LHCN-M2 (cell line): ENCODE measurements at regions not wholly inside any gene's neighbourhood (a gene's known extent, or its start where the extent isn't known, plus 50 kb on each side); places are given as distances from the start of the nearest gene placed in this dataset.
A peak's percentile ranks its signal among the peaks of the same experiment; 100 is the strongest.

ENCODE experiments used
- DNase-seq: peaks from one replicate; pipeline ENCODE4 v3.0.0-alpha.2; 2012; ENCODE audit warnings: low read depth

- no peak for DNase-seq
Observed at GRCh38 chr7:47664650-47665195, 82.8 kb upstream of the TNS3 start.

DNA sequence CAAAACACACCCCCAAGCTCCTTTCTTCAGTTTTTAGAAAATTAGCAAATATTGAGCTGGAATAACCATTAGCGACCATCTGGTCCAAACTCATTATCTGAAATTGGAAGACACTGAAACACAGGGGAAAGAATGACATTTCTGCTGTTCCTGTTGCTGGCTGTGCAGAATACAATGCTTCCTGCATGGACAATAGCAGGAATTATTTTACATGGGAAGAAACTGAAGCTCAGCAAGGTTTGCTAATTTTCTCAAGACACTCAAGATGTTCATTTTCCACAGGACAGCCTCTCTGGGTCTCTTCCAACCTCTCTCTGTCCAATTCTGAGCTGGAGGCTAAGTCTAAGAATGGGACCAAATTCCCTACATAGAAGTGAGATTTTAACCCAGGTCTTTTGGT lies 81.9 kb upstream of the TNS3 start:
- DNase-seq = no peak

GRCh38 chr7:47663213-47663612 lies 81.3 kb upstream of the TNS3 start:
- DNase-seq = no peak

- DNase-seq = no peak
Observed at GRCh38 chr7:47661051-47661714, 79.3 kb upstream of the TNS3 start.

- DNase-seq = no peak
Observed at GRCh38 chr7:47659664-47660462, 78.0 kb upstream of the TNS3 start.

DNA sequence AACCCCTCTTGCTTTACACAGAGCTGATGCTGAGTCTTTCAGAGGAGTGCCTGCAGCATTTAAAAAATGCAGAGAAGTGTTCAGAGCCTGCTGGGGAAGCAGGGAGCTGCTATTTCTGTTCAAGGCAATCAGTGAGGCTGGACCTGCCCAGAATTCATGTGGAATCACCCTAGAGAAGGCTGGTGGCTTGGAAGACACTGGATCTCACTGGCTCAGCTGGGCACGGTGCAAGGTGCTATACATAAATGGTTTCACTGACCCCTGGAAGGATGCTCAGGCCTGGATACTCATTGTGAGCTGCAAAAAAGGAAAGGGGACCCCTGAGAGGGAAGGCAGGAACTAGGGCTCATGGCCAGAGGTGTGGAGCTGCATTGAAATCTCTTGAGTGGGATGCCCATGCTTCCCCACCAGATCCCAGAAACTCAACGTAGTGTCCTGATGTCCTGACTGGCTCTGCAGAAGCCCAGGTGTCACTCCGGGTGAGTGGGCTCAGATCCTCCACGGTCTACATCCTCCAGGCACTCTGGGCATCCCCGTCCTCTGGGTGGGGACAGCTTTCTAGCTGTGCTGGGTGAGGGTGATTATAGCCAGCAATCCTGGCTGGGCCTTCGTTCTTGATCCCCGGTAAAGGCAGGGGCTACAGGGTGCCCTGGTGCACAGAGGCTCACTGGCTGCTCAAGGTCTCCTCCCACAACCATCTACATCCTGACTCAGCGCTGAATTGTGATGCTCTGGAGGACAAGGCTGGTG lies 77.2 kb upstream of the TNS3 start:
- no peak for DNase-seq

- no peak for DNase-seq
Observed at GRCh38 chr7:47657126-47657525, 75.2 kb upstream of the TNS3 start.

DNA sequence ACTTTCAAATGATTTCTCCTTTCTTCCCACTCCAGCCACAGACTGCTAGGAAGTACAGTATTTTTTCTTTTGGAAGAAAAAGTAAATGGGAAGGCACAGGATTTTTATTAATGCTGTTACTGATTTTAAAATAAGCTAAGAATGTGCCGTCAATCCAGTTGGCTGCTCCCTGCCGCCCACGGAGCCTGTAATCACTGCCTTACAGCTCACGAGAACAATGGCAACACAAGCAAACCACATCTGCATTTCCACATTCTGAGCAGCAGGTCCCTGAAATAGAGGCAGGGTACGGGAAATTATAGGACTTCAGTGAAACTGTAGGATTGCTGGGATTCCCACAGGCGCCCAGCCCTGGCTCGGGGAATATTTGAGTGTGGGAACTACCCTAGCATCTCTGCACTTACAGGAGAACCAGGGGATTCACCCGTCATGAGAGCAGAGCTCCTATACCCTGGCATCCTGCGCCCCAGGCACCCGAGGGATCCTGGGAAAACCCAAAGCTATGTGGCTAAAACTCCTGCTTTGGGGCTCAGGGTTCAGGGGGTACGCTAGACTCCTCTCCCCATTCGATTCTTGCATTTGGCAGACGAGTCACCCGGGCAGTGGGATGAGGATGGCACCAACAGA lies 72.9 kb upstream of the TNS3 start:
- peak; percentile 49 for DNase-seq

DNA sequence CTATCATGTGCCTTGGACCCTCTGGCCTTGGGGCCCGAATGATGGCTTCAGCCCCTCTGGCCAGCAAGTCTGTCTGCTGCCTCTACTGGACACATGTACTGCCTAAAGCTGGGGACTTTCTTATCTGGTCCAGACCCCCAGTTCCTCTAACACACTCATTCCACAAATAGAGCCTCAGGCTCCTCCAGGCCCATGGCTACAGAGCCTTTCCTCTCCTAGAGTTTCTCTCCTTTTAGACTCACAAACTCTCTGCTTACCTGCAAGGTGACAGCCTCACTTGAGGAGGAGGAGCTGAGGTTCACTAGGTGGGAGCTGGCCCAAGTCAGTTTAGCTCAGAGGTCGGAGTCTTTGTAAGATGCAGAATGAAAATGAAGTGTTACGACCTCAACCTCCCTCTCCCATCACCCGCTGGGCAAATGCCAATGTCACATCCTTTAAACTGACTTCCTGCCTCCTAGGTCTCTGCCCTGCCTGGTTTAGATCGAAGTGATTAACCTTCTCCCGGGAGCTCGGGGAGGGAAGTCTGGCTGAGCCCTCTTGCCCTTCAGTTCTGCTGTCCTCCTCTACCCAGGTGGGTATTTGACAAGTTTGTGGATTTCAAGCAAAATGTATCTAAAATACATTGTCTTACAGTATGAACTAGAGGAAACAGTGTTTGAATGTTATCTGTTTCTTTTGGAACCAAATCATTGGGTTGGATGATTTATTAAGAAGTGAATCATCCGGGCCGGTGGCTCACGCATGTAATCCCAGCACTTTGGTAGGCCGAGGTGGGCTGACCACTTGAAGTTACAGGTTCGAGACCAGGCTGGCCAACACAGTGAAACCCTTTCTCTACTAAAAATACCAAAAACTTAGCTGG lies 71.9 kb upstream of the TNS3 start:
- DNase-seq = peak; percentile 46

- DNase-seq = no peak
Observed at GRCh38 chr7:47652591-47652990, 70.7 kb upstream of the TNS3 start.

DNA sequence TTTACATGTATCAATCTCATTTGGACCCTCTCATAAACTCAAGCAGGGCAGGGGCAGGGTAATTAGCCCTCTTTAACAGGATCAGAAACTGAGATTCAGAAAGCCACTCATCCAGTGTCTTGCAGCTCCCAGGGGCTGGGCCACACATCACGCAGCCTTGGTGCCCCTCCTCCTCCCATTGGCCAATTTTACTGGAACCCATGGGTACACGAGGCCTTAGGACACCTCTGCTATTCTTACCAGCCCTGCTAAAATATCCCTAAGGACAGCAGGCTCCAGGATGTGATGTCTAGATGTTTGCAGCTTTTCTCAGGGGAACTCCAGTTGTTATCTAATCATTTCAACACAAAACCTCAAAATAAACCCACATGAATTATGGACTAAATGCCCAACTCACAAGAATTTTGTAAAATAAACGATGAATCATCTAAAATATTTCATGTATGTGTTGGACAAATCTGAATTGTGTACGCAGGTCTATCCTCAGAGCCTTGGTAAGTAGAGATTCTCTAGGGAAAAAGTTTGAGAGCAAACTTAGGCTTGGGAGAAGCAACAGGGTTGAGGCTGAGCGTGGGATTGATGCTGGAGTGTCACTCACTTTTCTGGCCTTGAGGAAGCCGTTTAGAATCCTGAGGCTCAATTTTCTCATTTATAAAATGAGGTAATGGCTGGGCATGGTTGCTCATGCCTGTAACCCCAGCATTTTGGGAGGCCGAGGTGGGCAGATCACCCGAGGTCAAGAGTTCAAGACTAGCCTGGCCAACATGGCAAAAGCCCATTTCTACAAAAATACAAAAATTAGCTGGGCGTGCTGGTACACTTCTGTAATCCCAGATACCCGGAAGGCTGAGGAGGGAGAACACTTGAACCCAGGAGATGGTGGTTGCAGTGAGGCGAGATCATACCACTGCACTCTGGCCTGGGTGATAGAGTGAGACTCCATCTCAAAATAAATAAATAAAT lies 69.7 kb upstream of the TNS3 start:
- DNase-seq = peak; percentile 100

GRCh38 chr7:47649919-47650318 lies 68.0 kb upstream of the TNS3 start:
- DNase-seq = no peak

- peak; percentile 95 for DNase-seq
Observed at GRCh38 chr7:47648275-47648925, 66.5 kb upstream of the TNS3 start.

DNA sequence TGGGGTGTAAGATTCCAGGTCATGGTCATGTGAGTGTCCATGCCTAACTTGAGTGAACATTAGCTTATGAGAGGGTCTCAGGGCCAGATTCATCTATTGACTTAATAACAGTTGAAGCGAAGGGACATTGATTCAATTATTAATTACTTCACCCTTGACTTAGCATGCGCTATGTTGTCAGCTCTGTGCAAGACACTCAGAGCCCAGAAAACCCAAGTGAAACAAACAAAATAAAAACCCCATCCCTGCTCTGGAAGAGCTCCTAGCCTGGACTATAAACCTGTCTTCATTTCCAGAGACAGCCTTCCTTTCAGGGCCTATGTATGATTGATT lies 66.0 kb upstream of the TNS3 start:
- DNase-seq = no peak

DNA sequence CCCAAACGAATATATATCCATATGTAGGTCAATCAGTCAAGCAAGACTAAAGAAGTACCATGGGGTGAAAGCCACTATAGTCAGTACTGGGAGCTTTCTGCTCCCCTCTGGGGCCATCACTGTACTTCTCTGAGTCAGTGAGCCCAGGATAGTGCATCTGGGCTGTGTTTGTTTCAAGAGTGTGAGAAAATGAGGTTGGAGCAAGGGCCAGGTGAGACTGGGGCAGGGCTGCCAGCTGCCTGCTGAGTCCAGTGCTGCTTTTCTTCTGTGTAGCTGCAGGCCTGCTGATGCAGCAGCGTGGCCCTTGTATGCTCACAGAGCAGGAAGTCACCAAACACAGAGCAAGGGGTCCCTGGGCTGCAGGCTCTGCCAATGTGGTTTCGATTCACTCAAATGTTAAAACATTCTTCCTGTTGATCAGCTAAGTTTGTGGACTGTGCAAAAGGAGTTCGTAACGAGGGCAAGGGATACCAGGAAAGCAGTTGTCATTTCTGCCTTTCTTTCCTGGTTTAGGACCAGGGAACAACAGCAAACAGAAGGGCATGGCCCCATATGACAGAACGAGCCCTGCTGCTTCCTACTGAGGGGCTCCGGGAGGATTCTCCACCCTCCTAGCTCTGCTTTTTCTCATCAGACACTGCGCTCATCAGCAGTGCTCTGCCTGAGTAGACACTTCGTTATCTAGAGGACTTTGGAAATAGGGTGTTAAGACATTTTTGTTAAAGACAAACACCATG lies 65.4 kb upstream of the TNS3 start:
- DNase-seq = no peak

DNA sequence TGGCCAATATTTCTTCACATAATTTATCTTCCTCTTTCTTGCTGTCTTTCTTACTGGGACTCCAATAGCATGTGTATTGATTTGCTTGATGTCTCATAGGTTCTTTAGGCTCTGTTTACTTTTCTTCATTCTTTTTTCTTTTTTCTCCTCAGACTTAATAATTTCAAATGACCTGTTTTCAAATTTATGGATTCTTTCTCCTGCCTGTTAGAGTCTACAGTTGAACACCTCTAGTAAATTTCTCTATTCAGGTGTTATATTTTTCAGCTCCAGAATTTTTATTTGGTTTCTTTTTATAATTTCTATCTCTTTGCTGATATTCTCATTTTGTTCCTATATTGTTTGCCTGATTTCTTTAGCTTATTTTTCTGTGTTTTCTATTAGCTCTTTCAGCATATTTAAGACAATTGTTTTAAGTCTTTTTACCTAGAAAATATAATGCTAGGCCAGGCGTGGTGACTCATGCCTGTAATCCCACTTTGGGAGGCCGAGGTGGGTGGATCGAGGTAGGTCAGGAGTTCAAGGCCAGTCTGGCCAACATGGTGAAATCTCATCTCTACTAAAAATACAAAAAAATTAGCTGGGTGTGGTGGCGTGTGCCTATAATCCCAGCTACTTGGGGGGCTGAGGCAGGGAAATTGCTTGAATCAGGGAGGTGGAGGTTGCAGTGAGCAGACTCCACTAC lies 61.9 kb upstream of the TNS3 start:
- DNase-seq = no peak

GRCh38 chr7:47640265-47640664 lies 58.4 kb upstream of the TNS3 start:
- no peak for DNase-seq
